DMS114 treated with DMSO at 0.1 percent for 48 hours (cell line): ENCODE measurements at regions not wholly inside any gene's neighbourhood (a gene's known extent, or its start where the extent isn't known, plus 50 kb on each side); places are given as distances from the start of the nearest gene placed in this dataset.

Experiments
- DNase-seq: peaks from one replicate; lab custom pipeline; 2025; ENCODE audit not compliant: unreplicated experiment; lab: John Stamatoyannopoulos, UW

DNA sequence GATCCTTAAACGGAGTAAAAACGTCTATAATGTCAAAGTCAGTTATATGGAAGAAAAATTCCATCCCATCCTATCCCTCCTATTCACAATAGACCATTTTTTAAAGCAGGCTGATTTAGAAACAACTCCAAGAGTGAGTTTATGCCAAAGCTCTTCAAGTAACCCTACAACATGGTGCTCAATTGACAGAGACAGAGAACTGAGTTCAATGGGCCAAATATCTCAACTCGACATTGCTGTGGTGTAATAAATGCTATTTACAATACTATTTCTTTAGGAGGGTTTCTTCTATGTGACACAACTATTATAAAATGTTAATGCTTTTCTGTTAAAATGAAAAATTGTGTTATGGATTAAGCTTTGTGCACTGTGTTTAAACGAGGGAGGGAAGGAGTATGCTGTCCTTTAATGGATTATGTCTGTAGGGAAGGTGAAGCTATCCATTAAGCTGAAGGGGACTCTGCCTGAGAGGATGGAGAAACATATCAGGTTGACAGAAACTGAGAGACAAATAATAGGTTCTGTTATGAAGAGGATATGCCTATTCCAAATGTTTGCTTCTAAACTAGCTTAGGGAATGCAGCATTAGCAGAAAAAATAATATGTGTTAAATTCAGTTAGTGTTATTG is 362.5 kb upstream of the CHRM3 start:
- no peak for DNase-seq

DNA sequence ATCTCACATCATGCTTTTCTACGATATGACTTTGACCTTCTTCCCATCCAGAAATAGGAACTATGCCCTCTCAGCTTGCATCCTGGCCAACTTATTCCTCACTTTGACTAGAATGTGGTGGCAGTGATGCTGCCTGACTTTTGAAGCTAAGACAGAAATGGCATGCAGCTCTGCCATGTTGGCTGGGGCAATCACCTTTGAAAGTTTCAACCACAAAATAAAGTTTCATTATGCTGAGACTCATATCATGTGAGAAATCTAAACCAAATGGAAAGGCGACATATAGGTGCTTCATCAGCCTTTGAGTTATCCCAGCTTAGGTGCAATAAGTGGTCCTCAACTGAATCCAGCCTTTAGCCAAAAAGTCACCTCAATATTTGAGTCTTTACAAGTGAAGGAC is 370.0 kb upstream of the CHRM3 start:
- no peak for DNase-seq

DNA sequence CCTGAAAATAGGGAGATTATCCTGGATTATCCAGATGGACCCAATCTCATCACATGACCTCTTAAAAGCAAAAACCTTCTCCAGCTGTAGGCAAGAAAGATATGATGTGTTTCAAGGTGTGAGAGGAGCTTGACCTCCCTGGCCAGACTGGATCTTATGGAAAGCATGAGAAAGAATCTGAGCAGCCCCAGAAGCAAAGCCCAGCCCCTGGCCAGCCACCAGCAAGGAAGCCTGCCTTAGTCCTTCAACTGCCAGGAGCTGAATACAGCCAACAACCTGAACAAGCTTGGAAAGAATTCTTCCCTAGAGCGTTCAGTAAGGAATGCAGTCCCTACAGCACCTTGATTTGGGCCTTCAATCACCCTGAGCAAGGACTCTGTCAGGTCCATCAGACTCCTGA is 375.0 kb upstream of the CHRM3 start:
- no peak for DNase-seq

- no peak for DNase-seq
These were observed 377.8 kb upstream of the CHRM3 start for GRCh38 chr1:239008568-239008967.

DNA sequence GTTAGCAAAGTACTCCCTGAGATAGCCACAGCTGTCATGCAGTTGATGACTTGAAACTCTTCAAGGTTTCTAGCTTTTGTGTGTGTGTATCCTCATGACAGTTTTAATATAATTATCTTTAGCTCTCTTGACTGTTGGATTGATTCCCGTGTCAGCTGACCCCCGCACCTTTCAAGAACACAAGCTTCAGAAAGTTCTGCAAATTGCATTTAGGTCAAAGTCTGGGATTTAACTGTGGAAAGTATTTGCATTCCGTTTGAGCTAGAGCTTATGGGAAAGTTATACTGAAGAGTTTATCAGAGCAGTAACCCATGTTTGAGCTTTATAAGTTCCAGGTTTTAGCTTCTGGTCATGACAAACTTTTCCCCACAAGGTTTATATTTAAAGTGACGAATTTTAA is 380.1 kb upstream of the CHRM3 start:
- DNase-seq = no peak

GRCh38 chr1:238999944-239000343 is 386.4 kb upstream of the CHRM3 start:
- DNase-seq = no peak

DNA sequence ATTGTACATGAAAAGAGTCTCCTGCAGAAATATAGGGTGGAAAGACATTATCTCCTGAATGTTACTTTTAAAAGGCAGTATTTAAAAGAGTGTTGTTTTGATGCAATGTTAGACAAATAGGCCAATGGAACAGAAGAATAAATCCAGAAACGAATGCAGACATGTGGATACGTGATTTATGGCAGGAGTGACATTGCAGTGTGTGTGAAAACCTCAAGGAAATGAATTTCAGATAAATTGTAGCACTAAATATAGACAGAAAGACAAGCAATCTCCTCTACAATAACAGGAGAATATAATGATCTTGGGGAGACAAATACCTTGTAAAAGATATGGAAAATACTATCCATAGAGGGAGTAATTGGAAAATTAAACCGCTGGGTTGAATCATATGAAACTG is 387.8 kb upstream of the CHRM3 start:
- no peak for DNase-seq

GRCh38 chr1:238991765-238992495 is 394.4 kb upstream of the CHRM3 start:
- no peak for DNase-seq

- DNase-seq = no peak
These were observed 401.1 kb upstream of the CHRM3 start for GRCh38 chr1:238985312-238985711.

DNA sequence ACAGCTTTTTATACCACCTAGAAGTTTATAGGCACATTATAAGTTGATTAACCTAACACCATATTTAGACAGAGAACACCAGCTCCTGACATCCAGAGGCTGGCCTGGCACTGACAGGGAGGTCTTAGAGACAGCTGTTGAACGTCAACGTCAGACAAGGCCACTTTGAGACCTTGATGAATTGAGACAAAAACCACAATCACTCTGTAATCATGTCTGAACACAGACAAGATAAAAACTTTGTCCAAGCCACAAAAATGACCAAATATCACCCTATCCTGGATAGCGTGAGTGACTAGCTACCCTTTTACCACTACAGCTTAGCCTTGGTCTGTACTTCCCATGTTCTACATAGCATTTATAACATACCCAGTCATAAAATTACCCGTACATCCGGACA is 403.6 kb upstream of the CHRM3 start:
- DNase-seq = no peak

DNA sequence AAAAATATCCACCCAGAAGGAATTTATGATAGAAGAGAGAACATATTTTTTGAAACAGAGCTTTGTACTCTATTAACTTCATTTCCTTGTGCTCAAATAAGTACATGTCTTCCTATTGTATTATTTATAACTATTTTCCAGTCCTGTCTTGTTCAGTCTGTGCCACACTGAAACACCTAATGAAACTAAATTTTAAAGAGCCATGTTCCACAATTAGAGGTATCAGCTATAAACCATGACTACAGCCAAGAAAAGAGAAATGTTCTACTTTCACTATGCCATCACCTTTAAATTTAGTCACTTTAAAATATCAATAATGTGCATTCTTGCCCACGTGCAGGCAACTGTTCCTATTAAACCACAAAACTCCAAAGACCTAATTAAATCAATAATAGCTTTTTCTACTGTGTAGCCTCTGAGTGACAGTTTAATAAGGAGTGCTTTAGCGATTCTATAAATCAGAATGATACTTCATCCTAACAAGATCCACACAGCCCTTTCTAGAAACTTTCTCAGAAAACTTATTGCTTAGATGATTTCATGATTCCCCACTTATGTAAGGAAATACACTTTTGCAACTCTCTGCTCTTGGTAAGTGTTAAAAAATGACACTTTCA is 404.9 kb upstream of the CHRM3 start:
- no peak for DNase-seq

DNA sequence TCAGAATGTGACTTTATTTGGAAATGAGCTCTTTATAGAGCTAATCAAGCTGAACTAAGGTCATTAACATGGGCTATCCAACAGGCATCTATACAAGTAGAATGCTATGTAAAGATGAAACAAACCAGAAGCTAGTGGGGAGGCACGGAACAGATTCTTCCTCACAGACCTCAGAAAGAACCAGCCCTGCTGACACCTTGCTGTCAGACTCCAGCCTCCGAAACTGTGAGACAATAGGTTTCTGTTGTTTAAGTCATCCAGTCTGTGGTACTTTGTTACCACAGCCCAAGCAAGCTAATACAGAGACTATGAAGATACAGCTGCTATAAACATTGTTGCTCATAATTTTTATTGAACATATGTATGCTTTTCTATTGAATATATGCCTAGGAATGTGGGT is 406.3 kb upstream of the CHRM3 start:
- no peak for DNase-seq

DNA sequence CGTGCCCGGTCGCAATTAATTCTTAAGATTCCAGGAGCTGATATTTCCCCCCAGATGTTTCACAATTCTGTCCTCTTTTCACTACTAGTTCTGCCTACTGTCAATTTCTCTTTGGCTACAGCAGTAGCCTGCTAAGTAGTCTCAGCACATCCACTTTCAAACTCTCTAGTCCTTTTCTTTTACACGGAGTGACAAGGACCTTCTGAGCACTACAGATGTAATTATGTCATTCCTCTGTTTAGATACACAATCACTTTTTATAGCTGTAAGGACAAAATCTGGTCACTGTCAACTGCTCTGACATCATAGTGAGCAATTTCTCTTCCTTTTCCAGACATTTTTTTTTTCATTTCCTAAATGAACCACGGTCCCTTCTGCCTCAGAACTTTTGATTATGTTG is 421.7 kb upstream of the CHRM3 start:
- no peak for DNase-seq

DNA sequence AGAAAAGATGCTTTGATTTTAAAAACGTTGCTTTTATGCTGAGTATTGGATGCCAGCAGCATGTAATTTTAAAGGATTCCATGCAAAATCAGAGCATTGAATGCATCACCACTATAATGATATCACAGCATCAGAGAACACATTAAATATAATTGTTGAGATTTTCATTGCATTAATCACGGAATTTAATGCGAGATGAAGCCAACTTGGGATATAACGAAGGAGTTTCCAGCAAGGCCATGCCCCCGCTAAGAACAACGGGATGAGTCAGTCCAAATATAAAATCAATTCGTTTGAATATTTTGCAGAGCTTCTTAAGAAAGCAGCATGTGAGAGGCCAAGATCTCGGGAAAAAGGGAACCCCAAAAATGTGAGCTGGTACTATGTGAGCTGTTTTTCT is 423.4 kb upstream of the CHRM3 start:
- no peak for DNase-seq

DNA sequence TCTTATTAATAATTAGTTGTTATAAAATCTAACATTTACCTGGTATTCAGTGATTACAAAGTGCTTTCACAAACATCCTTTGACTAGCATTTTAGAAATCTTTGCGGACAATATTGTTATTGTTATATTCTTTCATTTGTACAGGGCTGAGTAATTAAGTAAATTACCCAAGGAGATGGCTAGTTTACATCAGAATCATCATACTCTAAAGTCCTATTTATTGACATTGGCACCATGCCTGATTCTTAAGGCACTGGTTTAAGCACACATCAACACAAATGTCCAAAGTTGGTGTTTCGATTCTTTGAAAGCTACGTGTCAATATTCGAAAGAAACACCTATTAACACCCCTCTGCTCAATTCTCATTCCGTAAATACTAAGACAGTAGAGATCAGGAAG is 424.6 kb upstream of the CHRM3 start:
- no peak for DNase-seq

GRCh38 chr1:238960071-238960470 is 426.3 kb upstream of the CHRM3 start:
- no peak for DNase-seq

DNA sequence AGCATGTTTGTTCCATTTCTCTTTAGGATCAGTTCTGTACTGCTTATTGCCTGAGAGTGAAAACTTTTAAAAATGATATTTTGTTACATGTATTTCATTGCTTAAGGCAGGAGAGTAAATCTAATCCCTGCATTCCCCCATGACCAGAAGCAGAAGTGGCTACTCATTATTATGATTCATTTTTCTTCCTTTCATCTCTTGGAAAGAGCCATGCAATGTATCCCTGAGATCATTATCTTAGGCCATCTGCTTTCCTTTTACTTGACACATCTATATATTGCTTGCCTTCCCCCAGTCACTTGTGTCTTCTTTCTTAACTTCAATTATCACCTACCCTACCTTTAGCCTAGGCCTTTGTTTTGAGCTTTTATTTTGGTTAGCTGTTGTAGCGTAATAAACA is 430.4 kb upstream of the CHRM3 start:
- no peak for DNase-seq

DNA sequence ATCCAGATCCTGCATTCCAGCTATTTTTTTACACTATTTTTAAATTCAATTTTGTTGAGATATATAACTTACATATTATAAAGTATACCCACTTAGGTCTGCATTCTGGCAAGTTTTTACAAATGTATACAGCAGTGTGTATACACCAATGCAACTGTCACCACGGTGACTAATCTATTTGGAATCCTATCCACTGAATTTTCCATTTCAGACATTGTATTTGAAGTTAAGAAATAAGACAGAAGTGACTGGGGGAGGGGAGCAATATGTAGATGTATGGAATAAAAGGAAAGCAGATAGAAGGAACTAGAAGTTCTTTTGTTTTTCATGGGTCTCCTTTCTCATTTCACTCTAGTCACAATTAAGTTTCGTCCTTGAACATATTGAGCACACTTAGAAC is 431.5 kb upstream of the CHRM3 start:
- no peak for DNase-seq

- no peak for DNase-seq
These were observed 432.8 kb upstream of the CHRM3 start for GRCh38 chr1:238953448-238954010.

DNA sequence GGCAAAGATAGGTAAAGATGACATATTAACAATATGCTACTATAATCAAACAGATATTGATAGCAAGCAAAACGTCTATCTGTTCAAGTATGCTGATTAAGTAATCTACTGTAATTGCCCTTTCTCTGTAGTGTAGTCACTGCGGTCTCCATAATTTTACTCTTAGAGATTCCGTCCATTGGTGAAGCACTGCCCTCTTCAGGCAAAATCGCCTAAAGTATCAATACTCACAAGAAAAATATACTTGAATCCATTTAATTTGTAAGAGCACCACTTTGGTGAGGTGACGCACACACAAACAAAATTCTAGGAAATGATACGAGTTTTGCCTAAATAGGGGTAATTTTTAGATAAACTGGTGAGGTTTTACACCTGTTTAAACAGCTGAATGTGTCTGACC is 434.6 kb upstream of the CHRM3 start:
- DNase-seq = peak; percentile 10

- no peak for DNase-seq
These were observed 435.6 kb upstream of the CHRM3 start for GRCh38 chr1:238950784-238951183.

- DNase-seq = no peak
These were observed 436.4 kb upstream of the CHRM3 start for GRCh38 chr1:238950017-238950416.
